ENCODE measurements at regions not wholly inside any gene's neighbourhood (a gene's known extent, or its start where the extent isn't known, plus 50 kb on each side); places are given as distances from the start of the nearest gene placed in this dataset.

DNA sequence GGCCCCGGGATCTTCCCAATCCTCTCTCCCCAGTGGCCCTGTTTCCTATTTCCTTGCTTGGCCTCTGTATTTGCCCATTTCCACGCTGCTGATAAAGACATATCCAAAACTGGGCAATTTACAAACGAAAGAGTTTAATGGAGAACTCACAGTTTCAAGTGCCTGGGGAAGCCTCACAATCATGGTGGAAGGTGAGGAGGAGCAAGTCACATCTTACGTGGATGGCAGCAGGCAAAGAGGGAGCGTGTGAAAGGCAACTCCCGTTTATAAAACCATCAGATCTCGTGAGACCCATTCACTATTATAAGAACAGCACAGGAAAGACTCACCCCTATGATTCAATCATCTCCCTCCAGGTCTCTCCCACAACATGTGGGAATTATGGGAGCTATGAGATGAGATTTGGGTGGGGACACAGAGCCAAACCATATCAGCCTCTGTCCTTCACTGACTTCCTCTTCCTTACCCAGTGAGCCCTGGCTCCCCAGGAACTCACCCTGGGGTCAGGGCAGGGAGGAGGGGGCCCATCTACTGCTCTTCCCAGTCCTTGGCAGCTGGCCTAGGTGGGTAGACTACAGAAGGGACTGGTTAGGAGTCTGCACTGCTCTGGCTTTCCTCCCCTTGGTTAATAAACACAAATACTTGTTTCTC lies 105.8 kb upstream of the MYCN start:
- Mint-ChIP-seq H3K27ac (ENCODE audit: unreplicated experiment) (no peak overlapping the region), H3K4me3 (no peak overlapping the region), H3K36me3 (ENCODE audit: low read depth) (no peaks in the 10 kb centered on the region), H3K27me3 (ENCODE audit: low read depth) (no peaks in the 10 kb centered on the region), H3K4me1 (peaks cover 17% of the 10 kb centered on the region), H3K9me3 (peaks cover 3% of the 10 kb centered on the region)
- no peak for DNase-seq (ENCODE audit: low read depth, low spot score)
- TF ChIP-seq, protein P1, sequence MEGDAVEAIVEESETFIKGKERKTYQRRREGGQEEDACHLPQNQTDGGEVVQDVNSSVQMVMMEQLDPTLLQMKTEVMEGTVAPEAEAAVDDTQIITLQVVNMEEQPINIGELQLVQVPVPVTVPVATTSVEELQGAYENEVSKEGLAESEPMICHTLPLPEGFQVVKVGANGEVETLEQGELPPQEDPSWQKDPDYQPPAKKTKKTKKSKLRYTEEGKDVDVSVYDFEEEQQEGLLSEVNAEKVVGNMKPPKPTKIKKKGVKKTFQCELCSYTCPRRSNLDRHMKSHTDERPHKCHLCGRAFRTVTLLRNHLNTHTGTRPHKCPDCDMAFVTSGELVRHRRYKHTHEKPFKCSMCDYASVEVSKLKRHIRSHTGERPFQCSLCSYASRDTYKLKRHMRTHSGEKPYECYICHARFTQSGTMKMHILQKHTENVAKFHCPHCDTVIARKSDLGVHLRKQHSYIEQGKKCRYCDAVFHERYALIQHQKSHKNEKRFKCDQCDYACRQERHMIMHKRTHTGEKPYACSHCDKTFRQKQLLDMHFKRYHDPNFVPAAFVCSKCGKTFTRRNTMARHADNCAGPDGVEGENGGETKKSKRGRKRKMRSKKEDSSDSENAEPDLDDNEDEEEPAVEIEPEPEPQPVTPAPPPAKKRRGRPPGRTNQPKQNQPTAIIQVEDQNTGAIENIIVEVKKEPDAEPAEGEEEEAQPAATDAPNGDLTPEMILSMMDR (conservative IDR thresholded peaks at IDR 0.05) = no peak

DNA sequence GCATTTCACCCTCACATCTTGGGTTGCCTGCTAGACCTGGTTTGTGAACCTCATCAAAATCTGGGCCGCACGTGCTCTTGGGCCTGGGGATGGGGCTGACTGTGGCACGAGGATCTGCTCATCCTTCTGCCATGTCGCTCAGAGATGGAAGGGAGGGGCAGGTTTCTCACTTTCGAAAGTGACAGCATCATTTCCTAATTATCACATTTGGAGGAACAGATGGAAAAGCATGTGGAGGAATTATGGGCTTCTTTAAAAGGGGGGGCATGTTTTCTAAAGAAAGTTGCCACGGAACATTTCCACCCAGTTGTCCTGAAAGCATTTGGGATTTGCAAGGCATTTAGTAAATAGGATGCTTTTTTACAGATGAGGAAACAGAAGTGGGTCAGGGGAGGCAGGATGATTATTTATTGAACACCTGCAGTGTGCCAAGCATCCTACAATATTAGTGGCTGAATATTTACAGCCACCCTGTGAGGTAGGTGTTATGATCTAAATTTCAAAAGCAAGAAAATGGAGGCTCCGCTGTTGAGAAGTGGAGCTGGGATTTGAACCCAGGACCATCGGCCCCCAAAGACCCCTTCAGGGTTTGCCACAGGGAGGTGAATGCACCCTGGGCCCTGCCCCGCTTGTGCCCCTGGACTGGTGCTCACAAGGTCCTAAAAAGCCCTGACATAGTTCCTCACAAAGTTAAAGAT lies 104.2 kb upstream of the MYCN start:
- H3K9me3 Mint-ChIP-seq = peaks cover 3% of the 10 kb centered on the region
- no peaks in the 10 kb centered on the region for H3K27me3 Mint-ChIP-seq (ENCODE audit: low read depth)
- H3K27ac Mint-ChIP-seq (ENCODE audit: unreplicated experiment) = no peak overlapping the region
- H3K36me3 Mint-ChIP-seq (ENCODE audit: low read depth) = no peaks in the 10 kb centered on the region
- TF ChIP-seq, protein P1 (conservative IDR thresholded peaks at IDR 0.05) = no peak
- no peak overlapping the region for H3K4me3 Mint-ChIP-seq
- DNase-seq (ENCODE audit: low read depth, low spot score) = no peak
- H3K4me1 Mint-ChIP-seq = peaks cover 17% of the 10 kb centered on the region

DNA sequence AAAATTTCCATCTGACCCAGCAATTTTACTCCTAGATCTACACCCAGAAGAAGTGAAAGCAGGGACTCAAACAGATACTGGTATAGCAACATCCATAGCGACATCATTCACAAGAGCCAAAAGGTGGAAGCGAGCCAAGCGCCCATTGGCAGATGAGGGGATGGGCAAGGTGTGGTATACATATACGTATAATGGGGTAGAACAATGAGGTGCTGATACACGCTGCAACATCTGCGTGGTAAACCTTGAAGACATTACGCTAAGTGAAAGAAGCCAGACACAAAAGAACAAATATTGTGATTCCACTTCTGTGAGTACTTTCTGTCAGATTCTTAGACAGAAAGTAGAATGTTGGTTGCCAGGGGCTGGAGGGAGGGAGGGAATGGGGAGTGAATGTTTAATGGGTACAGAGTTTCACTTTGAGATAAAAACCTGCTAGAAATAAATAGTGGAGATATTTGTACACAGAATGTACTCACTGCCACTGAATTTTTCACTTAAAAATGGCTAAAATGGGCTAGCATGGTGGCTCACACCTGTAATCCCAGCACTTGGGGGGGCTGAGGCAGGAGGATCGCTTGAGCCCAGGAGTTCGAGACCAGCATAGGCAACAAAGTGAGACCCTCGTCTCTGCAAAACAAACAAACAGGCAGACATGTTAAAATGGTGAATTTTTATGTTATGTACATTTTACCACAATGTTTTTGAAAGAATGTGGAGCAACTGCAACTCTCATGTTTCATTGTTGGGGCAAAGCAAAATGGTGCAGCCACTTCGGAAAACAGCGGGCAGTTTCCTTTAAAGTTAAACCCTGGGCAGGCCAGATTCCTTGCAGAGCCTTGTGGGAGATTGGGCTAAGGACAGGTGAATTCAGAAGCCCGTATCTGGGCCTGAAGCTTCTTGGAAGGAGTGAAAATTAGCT lies 103.4 kb upstream of the MYCN start:
- peaks cover 17% of the 10 kb centered on the region for H3K4me1 Mint-ChIP-seq
- H3K27me3 Mint-ChIP-seq (ENCODE audit: low read depth) = no peaks in the 10 kb centered on the region
- peaks cover 3% of the 10 kb centered on the region for H3K9me3 Mint-ChIP-seq
- no peaks in the 10 kb centered on the region for H3K36me3 Mint-ChIP-seq (ENCODE audit: low read depth)
- H3K27ac Mint-ChIP-seq (ENCODE audit: unreplicated experiment) = no peak overlapping the region
- no peak overlapping the region for H3K4me3 Mint-ChIP-seq
- TF ChIP-seq, protein P1 (conservative IDR thresholded peaks at IDR 0.05) = no peak
- DNase-seq (ENCODE audit: low read depth, low spot score) = no peak

DNA sequence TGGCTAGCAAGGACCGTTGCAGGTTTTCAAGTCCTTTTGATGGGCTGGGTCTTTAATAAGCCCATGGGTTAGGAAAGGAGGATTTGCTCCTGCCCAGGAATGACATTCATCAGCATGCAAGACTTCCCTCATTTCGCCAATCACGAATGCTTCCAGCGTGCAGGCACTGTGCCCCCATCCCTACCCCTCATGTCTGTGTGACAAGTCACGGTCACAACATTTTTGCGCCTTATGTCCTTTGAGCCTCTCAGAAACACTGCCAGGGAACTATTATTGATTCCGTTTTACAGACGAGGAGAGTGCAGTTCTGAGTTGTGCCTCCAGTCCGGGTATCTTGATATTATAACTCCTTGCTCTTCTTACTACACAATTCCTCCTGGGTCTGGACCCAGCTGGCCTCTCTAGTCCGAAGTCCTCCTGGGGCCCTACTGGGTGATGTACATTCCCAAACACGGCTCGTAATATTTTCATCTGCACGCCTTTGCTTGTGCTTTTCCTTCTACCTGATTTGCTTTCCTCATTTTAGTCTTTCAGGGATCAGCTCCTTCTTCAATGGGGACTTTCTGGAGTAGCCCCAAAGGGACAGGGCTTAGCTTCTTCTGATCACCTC lies 101.8 kb upstream of the MYCN start:
- peaks cover 3% of the 10 kb centered on the region for H3K9me3 Mint-ChIP-seq
- no peak for DNase-seq (ENCODE audit: low read depth, low spot score)
- peaks cover 19% of the 10 kb centered on the region for H3K4me1 Mint-ChIP-seq
- no peaks in the 10 kb centered on the region for H3K36me3 Mint-ChIP-seq (ENCODE audit: low read depth)
- H3K4me3 Mint-ChIP-seq = no peak overlapping the region
- H3K27ac Mint-ChIP-seq (ENCODE audit: unreplicated experiment) = no peak overlapping the region
- TF ChIP-seq, protein P1 (conservative IDR thresholded peaks at IDR 0.05) = no peak
- H3K27me3 Mint-ChIP-seq (ENCODE audit: low read depth) = no peaks in the 10 kb centered on the region

DNA sequence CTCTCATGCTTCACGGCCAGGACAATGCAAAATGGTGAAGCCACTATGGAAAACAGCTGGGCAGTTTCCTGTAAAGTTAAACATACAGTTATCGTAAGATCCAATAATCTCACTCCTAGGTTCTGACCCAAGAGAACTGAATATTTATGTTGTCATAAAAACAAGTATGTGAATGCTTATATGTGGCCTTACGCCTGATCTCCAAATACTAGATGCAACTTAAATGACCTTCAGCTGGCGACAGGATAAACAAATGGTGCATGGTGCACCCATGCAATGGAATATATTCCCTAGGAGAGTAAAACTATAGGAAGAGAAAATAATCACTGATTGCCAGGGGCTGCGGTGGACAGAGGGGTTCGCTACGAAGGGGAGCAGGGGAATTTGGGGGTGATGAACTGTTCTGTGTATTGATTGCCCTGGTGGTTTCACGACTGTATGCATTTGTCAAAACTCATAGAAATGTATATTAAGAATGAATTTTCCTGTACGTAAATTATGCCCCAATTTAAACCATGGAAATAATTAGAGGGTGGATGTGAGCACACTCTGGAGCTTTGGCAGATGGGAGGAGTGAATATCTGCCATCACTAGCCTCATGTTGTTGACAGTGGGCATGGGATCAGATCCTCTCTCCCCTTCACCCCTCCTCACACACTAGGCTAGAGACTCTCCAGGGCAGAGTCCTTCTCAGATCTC lies 100.8 kb upstream of the MYCN start:
- peaks cover 25% of the 10 kb centered on the region for H3K4me1 Mint-ChIP-seq
- TF ChIP-seq, protein P1 (conservative IDR thresholded peaks at IDR 0.05) = no peak

More for the DNA sequence above, 100.8 kb upstream of the MYCN start:
- no peak for DNase-seq (ENCODE audit: low read depth, low spot score)
- Mint-ChIP-seq H3K9me3 (peaks cover 3% of the 10 kb centered on the region), H3K27ac (ENCODE audit: unreplicated experiment) (no peak overlapping the region), H3K27me3 (ENCODE audit: low read depth) (no peaks in the 10 kb centered on the region), H3K36me3 (ENCODE audit: low read depth) (no peaks in the 10 kb centered on the region), H3K4me3 (no peak overlapping the region)

Data from neural crest cell (in vitro differentiated cells).